OCI-LY7 (cell line): ENCODE measurements at regions not wholly inside any gene's neighbourhood (a gene's known extent, or its start where the extent isn't known, plus 50 kb on each side); places are given as distances from the start of the nearest gene placed in this dataset.

Source experiments
- BruUV-seq: library from RNA; stranded (reverse); fragments of 400-500 nt; replicated peaks from 2 replicates; lab custom pipeline; 2021; lab: Mats Ljungman, UMichigan
- CTCF ChIA-PET: fragments of 300-600 bp; sonication (Branson Sonifier 250); formaldehyde crosslinking; loops from one replicate; lab custom pipeline; 2022; ENCODE audit warnings: antibody characterized with exemption; ENCODE audit not compliant: unreplicated experiment; lab: Charles Lee
- POLR2A ChIA-PET: fragments of 300-600 bp; sonication (Branson Sonifier 250); formaldehyde crosslinking; loops from one replicate; lab custom pipeline; 2022; ENCODE audit warnings: antibody characterized with exemption; lab: Charles Lee
- DNase-seq: peaks from one replicate; pipeline ENCODE4 v3.0.0-alpha.2; 2015; ENCODE audit warnings: low spot score
- H2AFZ ChIP-seq: fragments of 200-600 bp; sonication (generic), shearing (Covaris generic); 2 replicates; pipeline ENCODE4 v1.6.1; 2014; ENCODE audit warnings: mild to moderate bottlenecking, antibody characterized with exemption, low read length, moderate library complexity
- H3K27ac ChIP-seq: fragments of 200-600 bp; sonication (generic); 2 replicates; pipeline ENCODE4 v1.5.1; 2014; ENCODE audit warnings: mixed run types, low read depth, mild to moderate bottlenecking, moderate library complexity, low read length, inconsistent platforms; ENCODE audit not compliant: poor library complexity, severe bottlenecking
- H3K36me3 ChIP-seq: fragments of 200-600 bp; sonication (generic); 2 replicates; pipeline ENCODE4 v1.6.1; 2014; ENCODE audit warnings: mild to moderate bottlenecking, antibody characterized with exemption, low read length, moderate library complexity, mixed read lengths; ENCODE audit not compliant: insufficient read depth
- H3K4me1 ChIP-seq: fragments of 200-600 bp; sonication (generic); 2 replicates; pipeline ENCODE4 v1.5.1; 2014; ENCODE audit warnings: mild to moderate bottlenecking, low read length; ENCODE audit not compliant: insufficient read depth, poor library complexity, severe bottlenecking
- H3K4me2 ChIP-seq: fragments of 200-600 bp; sonication (generic); 2 replicates; pipeline ENCODE4 v1.6.1; 2014; ENCODE audit warnings: mild to moderate bottlenecking, low read length
- H3K4me3 ChIP-seq: fragments of 200-600 bp; sonication (generic); 2 replicates; pipeline ENCODE4 v1.5.1; 2014; ENCODE audit warnings: mild to moderate bottlenecking, low read depth, low read length; ENCODE audit not compliant: poor library complexity, severe bottlenecking
- H3K79me2 ChIP-seq: fragments of 200-600 bp; sonication (generic); 2 replicates; pipeline ENCODE4 v1.6.1; 2016; ENCODE audit warnings: low read depth, mild to moderate bottlenecking, low read length, moderate library complexity, mixed read lengths; ENCODE audit not compliant: insufficient read depth
- H3K9me2 ChIP-seq: fragments of 200-600 bp; sonication (generic); 2 replicates; pipeline ENCODE4 v1.6.1; 2016; ENCODE audit warnings: mild to moderate bottlenecking, low read length, mixed read lengths; ENCODE audit not compliant: insufficient read depth
- H3K9me3 ChIP-seq: fragments of 200-600 bp; sonication (generic); 2 replicates; pipeline ENCODE4 v1.6.1; 2014; ENCODE audit warnings: mild to moderate bottlenecking, mixed run types, low read length, mixed read lengths
- H4K20me1 ChIP-seq: fragments of 200-600 bp; sonication (generic); 2 replicates; pipeline ENCODE4 v1.6.1; 2014; ENCODE audit warnings: mild to moderate bottlenecking, antibody characterized with exemption, low read length, moderate library complexity, mixed read lengths; ENCODE audit not compliant: insufficient read depth
- CTCF ChIP-seq: fragments of 200-600 bp; sonication (generic); conservative IDR thresholded peaks from 2 replicates; pipeline ENCODE4 v1.5.1; 2014; ENCODE audit warnings: mild to moderate bottlenecking, antibody characterized with exemption, low read length, moderate library complexity, mixed read lengths
- EZH2phosphoT487 ChIP-seq: fragments of 200-600 bp; sonication (generic); IDR thresholded peaks from 2 replicates; pipeline ENCODE4 v1.6.1; 2018; ENCODE audit warnings: low read depth, borderline replicate concordance, mild to moderate bottlenecking, mixed run types, antibody characterized with exemption, low read length, moderate library complexity, mixed read lengths
- intact Hi-C: fragments of 100-400 bp; cut with micrococcal nuclease; formaldehyde crosslinking; loops from one replicate; pipeline ENCODE4 v1.10.0; 2022; ENCODE audit not compliant: unreplicated experiment

- H3K4me3 ChIP-seq, result no peak overlapping the region
- no peaks in the 10 kb centered on the region for H4K20me1 ChIP-seq
- no peaks in the 10 kb centered on the region for H3K9me3 ChIP-seq
- ChIA-PET CTCF (no interaction called here), POLR2A (no interaction called here)
- H3K27ac ChIP-seq, result no peak overlapping the region
- intact Hi-C loops, result no loop called here
- no peak for DNase-seq
- no peak overlapping the region for H2AFZ ChIP-seq
- no peaks in the 10 kb centered on the region for H3K9me2 ChIP-seq
- H3K4me2 ChIP-seq, result no peak overlapping the region
- no peak for TF ChIP-seq CTCF
- no peak for TF ChIP-seq EZH2phosphoT487
- H3K79me2 ChIP-seq, result no peaks in the 10 kb centered on the region
- H3K4me1 ChIP-seq, result no peaks in the 10 kb centered on the region
- no peaks in the 10 kb centered on the region for H3K36me3 ChIP-seq
- no TSS peak for BruUV-seq
Observed at GRCh38 chr2:162968306-162968705, 129.7 kb upstream of the KCNH7 start.

- Histone ChIP-seq H3K27ac (no peak overlapping the region), H3K79me2 (no peaks in the 10 kb centered on the region), H3K4me2 (no peak overlapping the region), H4K20me1 (no peaks in the 10 kb centered on the region), H3K9me2 (no peaks in the 10 kb centered on the region), H3K9me3 (no peaks in the 10 kb centered on the region), H3K4me3 (no peak overlapping the region), H2AFZ (no peak overlapping the region), H3K4me1 (no peaks in the 10 kb centered on the region), H3K36me3 (no peaks in the 10 kb centered on the region)
- CTCF ChIA-PET, result no interaction called here
- no peak for DNase-seq
- no TSS peak for BruUV-seq
- intact Hi-C loops, result no loop called here
- POLR2A ChIA-PET, result interaction anchor here (0.6 kb wide), 1 partner anchor 189 kb away, joined by 4 read pairs; no protein-coding TSS in a partner anchor
- TF ChIP-seq EZH2phosphoT487 (no peak), CTCF (no peak)
Observed at GRCh38 chr2:162967811-162968210, 129.2 kb upstream of the KCNH7 start.

GRCh38 chr2:162967147-162967546 is 128.6 kb upstream of the KCNH7 start:
- TF ChIP-seq CTCF, result no peak
- TF ChIP-seq EZH2phosphoT487, result no peak
- Histone ChIP-seq H3K4me3 (no peak overlapping the region), H2AFZ (no peak overlapping the region), H3K4me1 (no peaks in the 10 kb centered on the region), H3K9me3 (no peaks in the 10 kb centered on the region), H3K4me2 (no peak overlapping the region), H3K9me2 (no peaks in the 10 kb centered on the region), H3K79me2 (no peaks in the 10 kb centered on the region), H4K20me1 (no peaks in the 10 kb centered on the region), H3K36me3 (no peaks in the 10 kb centered on the region), H3K27ac (no peak overlapping the region)
- BruUV-seq, result no TSS peak
- intact Hi-C loops, result no loop called here
- ChIA-PET POLR2A (interaction anchor here (0.6 kb wide), 1 partner anchor 188 kb away, joined by 4 read pairs; no protein-coding TSS in a partner anchor), CTCF (no interaction called here)
- no peak for DNase-seq
